ENCODE measurements at regions not wholly inside any gene's neighbourhood (a gene's known extent, or its start where the extent isn't known, plus 50 kb on each side); places are given as distances from the start of the nearest gene placed in this dataset.

DNA sequence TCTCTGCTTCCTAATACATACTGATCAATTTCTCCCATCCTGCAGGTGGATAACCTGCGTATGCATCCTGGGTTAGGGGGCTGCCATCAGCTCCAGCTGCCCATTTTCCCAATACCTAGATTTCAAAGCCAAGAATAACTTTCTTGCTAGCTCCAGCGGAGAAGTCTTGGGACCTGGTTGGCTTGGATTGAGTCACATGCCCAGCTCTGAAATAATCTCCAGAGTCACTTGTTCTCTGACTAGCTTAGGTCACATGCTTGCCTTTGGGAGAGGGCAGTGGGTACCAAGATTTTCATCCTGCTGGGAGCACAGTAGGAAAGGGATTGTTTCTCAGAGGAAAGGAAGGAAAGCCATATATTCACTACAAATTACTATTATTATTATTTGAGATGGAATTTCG is 70.0 kb upstream of the ELAC2 start:
- Mint-ChIP-seq H3K4me1 (ENCODE audit: unreplicated experiment) (peaks cover 42% of the 10 kb centered on the region), H3K9me3 (ENCODE audit: unreplicated experiment) (no peaks in the 10 kb centered on the region), H3K36me3 (ENCODE audit: low read depth, unreplicated experiment) (no peaks in the 10 kb centered on the region), H3K4me3 (ENCODE audit: unreplicated experiment) (no peak overlapping the region), H3K27ac (ENCODE audit: unreplicated experiment) (no peak overlapping the region), H3K27me3 (ENCODE audit: unreplicated experiment) (no peaks in the 10 kb centered on the region)
- TF ChIP-seq, protein P1, sequence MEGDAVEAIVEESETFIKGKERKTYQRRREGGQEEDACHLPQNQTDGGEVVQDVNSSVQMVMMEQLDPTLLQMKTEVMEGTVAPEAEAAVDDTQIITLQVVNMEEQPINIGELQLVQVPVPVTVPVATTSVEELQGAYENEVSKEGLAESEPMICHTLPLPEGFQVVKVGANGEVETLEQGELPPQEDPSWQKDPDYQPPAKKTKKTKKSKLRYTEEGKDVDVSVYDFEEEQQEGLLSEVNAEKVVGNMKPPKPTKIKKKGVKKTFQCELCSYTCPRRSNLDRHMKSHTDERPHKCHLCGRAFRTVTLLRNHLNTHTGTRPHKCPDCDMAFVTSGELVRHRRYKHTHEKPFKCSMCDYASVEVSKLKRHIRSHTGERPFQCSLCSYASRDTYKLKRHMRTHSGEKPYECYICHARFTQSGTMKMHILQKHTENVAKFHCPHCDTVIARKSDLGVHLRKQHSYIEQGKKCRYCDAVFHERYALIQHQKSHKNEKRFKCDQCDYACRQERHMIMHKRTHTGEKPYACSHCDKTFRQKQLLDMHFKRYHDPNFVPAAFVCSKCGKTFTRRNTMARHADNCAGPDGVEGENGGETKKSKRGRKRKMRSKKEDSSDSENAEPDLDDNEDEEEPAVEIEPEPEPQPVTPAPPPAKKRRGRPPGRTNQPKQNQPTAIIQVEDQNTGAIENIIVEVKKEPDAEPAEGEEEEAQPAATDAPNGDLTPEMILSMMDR (IDR thresholded peaks at IDR 0.05; ENCODE audit: unreplicated experiment) = no peak
- DNase-seq (ENCODE audit: low spot score) = no peak

DNA sequence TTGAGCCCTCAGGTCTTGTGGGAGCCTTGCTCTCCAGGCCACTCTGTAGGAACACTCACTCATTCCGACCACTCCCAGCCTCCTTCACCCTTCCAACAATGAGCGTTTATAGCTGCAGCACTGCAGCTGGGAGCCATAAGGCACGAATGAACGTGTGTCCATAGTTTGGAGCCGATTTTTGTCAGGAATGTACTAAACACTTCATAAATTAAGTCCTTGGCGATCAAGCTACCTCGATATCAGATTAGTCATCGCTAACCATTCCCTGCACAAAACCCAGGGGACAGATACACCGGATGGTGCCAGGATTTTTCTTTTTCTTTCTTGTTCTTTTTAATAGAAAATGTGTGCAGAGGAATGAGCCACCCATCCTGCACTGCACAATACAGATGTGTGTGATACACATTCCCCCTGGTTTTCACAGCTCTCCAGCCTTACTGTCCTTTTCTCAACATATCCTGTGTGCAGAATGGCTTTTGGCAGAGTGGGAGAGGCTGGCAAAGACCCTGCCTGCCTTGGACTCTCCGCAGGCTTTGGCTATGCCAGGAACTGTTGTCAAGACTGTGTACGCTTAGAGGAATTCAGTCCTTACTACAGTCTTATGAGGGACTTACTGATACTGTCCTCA is 68.4 kb upstream of the ELAC2 start:
- DNase-seq (ENCODE audit: low spot score) = no peak
- H3K36me3 Mint-ChIP-seq (ENCODE audit: low read depth, unreplicated experiment) = no peaks in the 10 kb centered on the region
- no peaks in the 10 kb centered on the region for H3K9me3 Mint-ChIP-seq (ENCODE audit: unreplicated experiment)
- no peak overlapping the region for H3K4me3 Mint-ChIP-seq (ENCODE audit: unreplicated experiment)
- TF ChIP-seq, protein P1 (IDR thresholded peaks at IDR 0.05; ENCODE audit: unreplicated experiment) = no peak
- peaks cover 42% of the 10 kb centered on the region for H3K4me1 Mint-ChIP-seq (ENCODE audit: unreplicated experiment)
- peak overlapping the region; percentile 43 for H3K27ac Mint-ChIP-seq (ENCODE audit: unreplicated experiment)
- H3K27me3 Mint-ChIP-seq (ENCODE audit: unreplicated experiment) = no peaks in the 10 kb centered on the region

DNA sequence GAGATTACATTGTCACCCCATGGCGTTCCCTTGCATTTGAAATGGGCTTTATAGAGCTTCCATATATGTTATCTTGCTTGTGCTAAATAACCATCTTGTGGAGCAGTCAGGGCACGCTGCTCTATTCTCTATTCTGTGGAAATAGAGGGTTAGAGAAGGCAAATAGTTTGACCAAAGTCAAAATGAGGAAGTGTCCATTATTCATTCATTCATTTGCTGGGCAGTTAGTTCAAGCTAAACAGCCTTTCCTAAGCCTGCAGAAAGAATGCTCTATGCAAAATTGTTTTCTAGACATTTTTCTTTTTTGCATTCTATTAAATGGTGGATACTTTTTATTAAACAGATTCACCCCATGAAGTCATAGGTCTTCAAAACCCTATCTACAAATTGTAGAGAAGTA is 67.8 kb upstream of the ELAC2 start:
- H3K27me3 Mint-ChIP-seq (ENCODE audit: unreplicated experiment) = no peaks in the 10 kb centered on the region
- H3K36me3 Mint-ChIP-seq (ENCODE audit: low read depth, unreplicated experiment) = no peaks in the 10 kb centered on the region
- H3K4me1 Mint-ChIP-seq (ENCODE audit: unreplicated experiment) = peaks cover 42% of the 10 kb centered on the region
- H3K27ac Mint-ChIP-seq (ENCODE audit: unreplicated experiment) = peak overlapping the region; percentile 80
- no peak for DNase-seq (ENCODE audit: low spot score)
- H3K4me3 Mint-ChIP-seq (ENCODE audit: unreplicated experiment) = no peak overlapping the region
- no peaks in the 10 kb centered on the region for H3K9me3 Mint-ChIP-seq (ENCODE audit: unreplicated experiment)
- TF ChIP-seq, protein P1 (IDR thresholded peaks at IDR 0.05; ENCODE audit: unreplicated experiment) = no peak

DNA sequence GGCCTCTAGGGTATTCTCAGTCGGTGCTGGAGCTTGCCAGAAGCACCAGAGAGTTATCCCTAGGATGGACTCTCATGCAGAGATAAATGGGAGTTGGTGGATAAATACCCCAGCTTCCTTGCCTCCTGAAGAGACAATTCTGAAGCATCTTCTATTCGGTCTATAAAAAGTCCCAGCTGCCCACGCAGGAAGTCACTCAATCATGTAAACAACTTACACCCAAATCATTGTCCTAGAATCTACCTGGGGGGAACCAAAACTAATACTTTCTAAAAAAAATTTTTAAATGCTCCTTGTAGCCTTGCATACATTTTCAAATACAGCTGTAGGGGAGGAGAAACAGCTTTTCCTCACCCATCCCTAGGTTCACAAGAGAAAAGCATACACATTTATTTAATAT is 66.6 kb upstream of the ELAC2 start:
- TF ChIP-seq, protein P1 (IDR thresholded peaks at IDR 0.05; ENCODE audit: unreplicated experiment) = no peak
- Mint-ChIP-seq H3K36me3 (ENCODE audit: low read depth, unreplicated experiment) (no peaks in the 10 kb centered on the region), H3K27ac (ENCODE audit: unreplicated experiment) (peak overlapping the region; percentile 80), H3K4me1 (ENCODE audit: unreplicated experiment) (peaks cover 42% of the 10 kb centered on the region), H3K9me3 (ENCODE audit: unreplicated experiment) (no peaks in the 10 kb centered on the region), H3K27me3 (ENCODE audit: unreplicated experiment) (no peaks in the 10 kb centered on the region), H3K4me3 (ENCODE audit: unreplicated experiment) (no peak overlapping the region)
- no peak for DNase-seq (ENCODE audit: low spot score)

DNA sequence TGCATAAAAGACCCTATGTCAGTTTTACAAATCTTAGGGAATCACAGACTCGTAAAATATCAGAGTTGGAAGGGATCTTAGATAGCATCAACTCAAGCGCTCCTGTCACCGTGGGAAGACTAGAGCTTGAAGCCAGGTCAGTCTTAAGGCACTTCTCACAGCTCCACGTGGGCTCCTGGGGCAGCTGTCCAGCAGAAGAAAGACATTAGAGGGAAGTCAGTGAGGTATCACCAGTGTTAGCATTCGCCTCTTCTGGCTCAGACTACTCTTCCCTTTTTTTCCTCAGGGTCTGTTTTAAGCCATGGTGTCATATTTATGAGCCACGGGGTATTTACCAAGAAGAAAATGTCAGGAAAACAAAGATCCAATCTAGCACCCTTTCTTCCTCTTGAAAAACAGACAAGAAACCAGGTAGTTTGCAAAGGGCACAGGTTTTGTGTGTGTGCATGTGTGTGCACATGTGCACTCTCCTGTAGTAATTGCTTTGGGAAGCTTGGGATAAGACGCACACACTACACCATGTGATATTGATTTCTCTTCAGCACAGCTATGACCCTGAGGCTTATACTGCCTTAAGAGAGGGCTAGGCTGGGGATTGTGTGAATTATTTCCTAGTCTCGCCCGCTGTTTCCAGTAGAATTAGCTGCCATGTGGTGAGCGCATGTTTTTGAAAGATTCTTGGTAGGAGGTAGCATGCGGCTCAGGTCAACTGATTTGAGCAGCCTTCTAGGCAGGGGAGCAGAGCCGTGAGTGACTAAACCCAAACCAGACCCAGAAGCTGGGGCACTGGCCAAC is 61.0 kb upstream of the ELAC2 start:
- DNase-seq (ENCODE audit: low spot score) = no peak
- Mint-ChIP-seq H3K9me3 (ENCODE audit: unreplicated experiment) (no peaks in the 10 kb centered on the region), H3K36me3 (ENCODE audit: low read depth, unreplicated experiment) (no peaks in the 10 kb centered on the region), H3K27me3 (ENCODE audit: unreplicated experiment) (no peaks in the 10 kb centered on the region), H3K4me1 (ENCODE audit: unreplicated experiment) (peaks cover 5% of the 10 kb centered on the region), H3K27ac (ENCODE audit: unreplicated experiment) (no peak overlapping the region), H3K4me3 (ENCODE audit: unreplicated experiment) (no peak overlapping the region)
- TF ChIP-seq, protein P1 (IDR thresholded peaks at IDR 0.05; ENCODE audit: unreplicated experiment) = no peak
